ENCODE measurements at regions not wholly inside any gene's neighbourhood (a gene's known extent, or its start where the extent isn't known, plus 50 kb on each side); places are given as distances from the start of the nearest gene placed in this dataset.

- TF ChIP-seq ZNF274 (IDR thresholded peaks at IDR 0.05; ENCODE audit: low read depth, low read length) (no peak), YY1 (IDR thresholded peaks at IDR 0.05; ENCODE audit: insufficient read depth, insufficient read length) (no peak)
Measured at GRCh38 chr7:132023466-132023865, 467.0 kb upstream of the PODXL start.

Data from NT2/D1 (cell line).